Choroid plexus epithelial cell (primary cell): ENCODE measurements at regions not wholly inside any gene's neighbourhood (a gene's known extent, or its start where the extent isn't known, plus 50 kb on each side); places are given as distances from the start of the nearest gene placed in this dataset.

Experiments used
- DNase-seq: peaks from one replicate; pipeline ENCODE4 v3.0.0-alpha.2; 2010; ENCODE audit warnings: low read depth
- H3K4me3 ChIP-seq: 2 replicates; pipeline ENCODE4 v1.5.1; 2011; ENCODE audit warnings: low read depth, mild to moderate bottlenecking, control low read depth, low read length, moderate library complexity
- TF ChIP-seq, protein P1 (sequence below): conservative IDR thresholded peaks from 2 replicates; pipeline ENCODE4 v1.5.1; 2011; ENCODE audit warnings: low read depth, mild to moderate bottlenecking, control low read depth, inconsistent platforms, low read length, moderate library complexity

DNA sequence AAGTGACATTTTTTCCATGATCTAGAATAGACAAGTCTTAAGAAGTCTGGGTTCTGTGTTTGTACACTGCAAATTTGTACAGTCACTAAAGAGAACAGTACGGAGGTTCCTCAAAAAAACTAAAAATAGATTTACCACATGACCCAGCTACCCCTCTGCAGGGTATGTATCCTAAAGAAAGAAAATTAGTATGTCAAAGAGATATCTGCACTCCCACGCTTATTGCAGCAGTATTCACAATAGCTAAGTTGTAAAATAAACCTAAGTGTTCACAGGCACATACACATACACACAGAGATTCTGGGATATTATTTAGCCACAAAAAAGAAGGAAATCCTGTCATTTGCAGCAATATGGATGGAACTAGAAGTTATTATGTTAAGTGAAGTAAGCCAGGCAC is 120.4 kb downstream of the ZIC1 start:
- TF ChIP-seq, protein P1, sequence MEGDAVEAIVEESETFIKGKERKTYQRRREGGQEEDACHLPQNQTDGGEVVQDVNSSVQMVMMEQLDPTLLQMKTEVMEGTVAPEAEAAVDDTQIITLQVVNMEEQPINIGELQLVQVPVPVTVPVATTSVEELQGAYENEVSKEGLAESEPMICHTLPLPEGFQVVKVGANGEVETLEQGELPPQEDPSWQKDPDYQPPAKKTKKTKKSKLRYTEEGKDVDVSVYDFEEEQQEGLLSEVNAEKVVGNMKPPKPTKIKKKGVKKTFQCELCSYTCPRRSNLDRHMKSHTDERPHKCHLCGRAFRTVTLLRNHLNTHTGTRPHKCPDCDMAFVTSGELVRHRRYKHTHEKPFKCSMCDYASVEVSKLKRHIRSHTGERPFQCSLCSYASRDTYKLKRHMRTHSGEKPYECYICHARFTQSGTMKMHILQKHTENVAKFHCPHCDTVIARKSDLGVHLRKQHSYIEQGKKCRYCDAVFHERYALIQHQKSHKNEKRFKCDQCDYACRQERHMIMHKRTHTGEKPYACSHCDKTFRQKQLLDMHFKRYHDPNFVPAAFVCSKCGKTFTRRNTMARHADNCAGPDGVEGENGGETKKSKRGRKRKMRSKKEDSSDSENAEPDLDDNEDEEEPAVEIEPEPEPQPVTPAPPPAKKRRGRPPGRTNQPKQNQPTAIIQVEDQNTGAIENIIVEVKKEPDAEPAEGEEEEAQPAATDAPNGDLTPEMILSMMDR: no peak
- no peak overlapping the region for H3K4me3 ChIP-seq
- no peak for DNase-seq

DNA sequence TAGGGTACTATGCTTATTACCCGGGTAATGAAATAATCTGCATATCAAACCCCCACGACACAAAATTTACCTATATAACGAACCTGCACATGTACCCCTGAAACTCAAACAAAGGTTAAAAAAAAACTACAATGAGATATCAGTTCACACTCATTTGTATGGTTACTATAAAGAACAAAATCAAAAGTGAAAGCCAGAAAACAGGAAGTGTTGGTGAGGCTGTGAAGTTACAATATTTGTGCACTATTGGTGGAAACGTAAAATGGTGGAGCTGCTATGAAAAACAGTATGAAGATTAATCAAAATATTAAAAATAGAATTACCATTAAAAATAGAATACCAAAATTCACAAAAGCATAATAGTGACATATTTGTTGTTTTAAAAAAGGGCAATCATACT is 128.9 kb downstream of the ZIC1 start:
- TF ChIP-seq, protein P1: no peak
- no peak for DNase-seq
- no peak overlapping the region for H3K4me3 ChIP-seq

DNA sequence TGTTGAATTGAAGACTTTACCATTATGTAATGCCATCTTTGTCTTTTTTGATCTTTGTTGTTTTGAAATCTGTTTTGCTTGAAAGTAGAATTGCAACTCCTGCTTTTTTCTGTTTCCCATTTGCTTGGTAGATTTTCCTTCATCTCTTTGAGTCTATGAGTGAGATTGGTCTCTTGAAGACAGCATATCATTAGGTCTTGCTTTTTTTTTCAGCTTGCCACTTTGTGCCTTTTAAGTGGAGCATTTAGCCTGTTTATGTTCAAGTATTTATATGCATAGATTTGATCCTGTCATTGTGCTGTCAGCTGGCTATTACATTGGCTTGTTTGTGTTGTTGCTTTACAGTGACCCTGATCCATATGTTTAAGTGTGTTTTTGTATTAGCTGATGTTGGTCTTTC is 131.8 kb downstream of the ZIC1 start:
- DNase-seq: no peak
- TF ChIP-seq, protein P1: no peak
- no peak overlapping the region for H3K4me3 ChIP-seq

DNA sequence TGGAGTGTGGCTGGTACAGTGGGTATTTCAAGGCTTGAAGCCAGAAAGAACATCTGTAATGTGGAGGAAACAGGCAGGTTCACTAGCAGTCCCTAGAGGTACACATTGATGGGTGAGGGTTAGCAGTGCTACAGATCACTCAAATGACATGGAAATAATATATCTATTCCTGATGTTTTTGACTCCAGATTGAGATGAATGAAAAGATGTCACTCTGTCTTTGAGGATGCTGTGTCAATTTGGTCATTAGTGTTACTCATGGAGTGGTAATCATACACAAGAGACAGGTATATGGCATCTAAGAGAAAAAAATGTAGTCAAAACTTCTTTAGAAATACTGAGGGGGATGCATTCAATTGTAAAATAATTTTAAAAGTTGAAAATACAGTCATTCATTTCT is 135.1 kb downstream of the ZIC1 start:
- no peak for DNase-seq
- H3K4me3 ChIP-seq: no peak overlapping the region
- TF ChIP-seq, protein P1: no peak

DNA sequence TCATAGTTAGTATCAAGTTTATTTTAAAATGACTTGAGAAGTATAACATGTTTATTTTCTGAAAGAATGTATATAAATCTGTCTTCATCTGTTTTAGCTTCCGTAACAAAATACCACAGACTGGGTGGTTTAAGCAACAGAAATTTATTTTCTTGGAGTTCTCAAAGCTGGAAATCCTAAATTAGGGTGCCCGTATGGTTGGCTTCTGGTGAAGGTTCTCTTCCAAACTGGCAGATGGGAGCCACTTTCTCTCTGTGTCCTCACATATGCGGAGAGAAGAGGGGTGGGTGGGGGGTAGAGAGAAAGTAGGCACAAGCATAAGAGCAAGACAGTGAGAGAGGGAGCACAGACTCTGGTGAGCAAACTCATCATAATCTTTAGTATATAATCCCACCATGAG is 142.3 kb downstream of the ZIC1 start:
- TF ChIP-seq, protein P1: no peak
- no peak overlapping the region for H3K4me3 ChIP-seq
- no peak for DNase-seq

DNA sequence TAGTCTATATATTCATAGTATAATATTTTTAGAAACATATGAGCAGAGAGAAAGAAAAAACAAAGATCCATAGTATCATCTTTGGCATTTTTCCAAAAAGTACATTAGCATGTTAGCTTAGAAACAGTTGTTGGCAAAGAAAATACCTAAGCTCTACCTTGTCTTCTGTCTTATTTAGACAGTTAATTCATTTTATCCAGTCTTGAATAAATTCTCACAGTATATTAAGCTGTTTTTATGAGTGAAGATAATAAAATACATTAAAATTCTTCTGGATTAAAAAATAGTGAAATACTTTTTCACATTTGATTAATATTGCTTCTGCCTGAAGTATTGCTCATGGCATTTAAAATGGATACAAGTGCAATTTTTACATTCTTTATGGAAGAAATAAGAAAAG is 145.2 kb downstream of the ZIC1 start:
- no peak for DNase-seq
- TF ChIP-seq, protein P1: no peak
- H3K4me3 ChIP-seq: no peak overlapping the region

DNA sequence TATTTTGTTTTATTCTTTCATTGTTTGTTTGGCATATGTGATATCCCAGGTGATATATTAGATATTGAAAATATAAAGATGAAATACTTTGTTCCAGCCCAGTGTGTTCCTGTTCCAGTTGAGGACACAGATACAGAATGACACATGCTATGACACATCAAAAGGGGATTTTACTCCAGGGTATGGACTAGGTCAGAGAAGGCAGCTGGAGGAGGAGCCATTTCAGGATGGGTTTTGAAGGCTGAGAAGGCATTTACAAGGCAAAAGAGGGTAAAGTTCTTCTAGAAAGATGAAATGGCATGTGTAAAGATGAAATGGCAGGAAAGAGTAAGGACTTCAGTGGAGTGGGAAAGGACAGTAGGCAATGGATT is 163.8 kb downstream of the ZIC1 start:
- TF ChIP-seq, protein P1: no peak
- H3K4me3 ChIP-seq: no peak overlapping the region
- DNase-seq: no peak
